ACC112 (cell line): ENCODE measurements at regions not wholly inside any gene's neighbourhood (a gene's known extent, or its start where the extent isn't known, plus 50 kb on each side); places are given as distances from the start of the nearest gene placed in this dataset.

ENCODE experiments used
- H2AFZ ChIP-seq: fragments of 200-600 bp; sonication (generic); one replicate; pipeline ENCODE4 v1.6.0; 2017; ENCODE audit warnings: antibody characterized with exemption, low read length; ENCODE audit not compliant: unreplicated experiment
- H3K27ac ChIP-seq: fragments of 200-600 bp; sonication (generic); 2 replicates; pipeline ENCODE4 v1.5.1; 2014; ENCODE audit warnings: low read depth, mild to moderate bottlenecking, antibody characterized with exemption, low read length, moderate library complexity
- H3K27me3 ChIP-seq: fragments of 200-600 bp; sonication (generic); 2 replicates; pipeline ENCODE4 v1.6.1; 2014; ENCODE audit warnings: mild to moderate bottlenecking, antibody characterized with exemption, low read length, moderate library complexity, mixed read lengths; ENCODE audit not compliant: insufficient read depth
- H3K36me3 ChIP-seq: fragments of 200-600 bp; sonication (generic); 2 replicates; pipeline ENCODE4 v1.6.1; 2016; ENCODE audit warnings: mild to moderate bottlenecking, antibody characterized with exemption, low read length, moderate library complexity, mixed read lengths; ENCODE audit not compliant: insufficient read depth
- H3K4me1 ChIP-seq: fragments of 200-600 bp; sonication (generic); one replicate; pipeline ENCODE4 v1.6.1; 2016; ENCODE audit warnings: low read length, mixed read lengths; ENCODE audit not compliant: insufficient read depth, unreplicated experiment, control insufficient read depth
- H3K4me3 ChIP-seq: fragments of 200-600 bp; sonication (generic); 2 replicates; pipeline ENCODE4 v1.5.1; 2014; ENCODE audit warnings: mild to moderate bottlenecking, low read depth, low read length
- H3K79me2 ChIP-seq: fragments of 200-600 bp; sonication (generic); one replicate; pipeline ENCODE4 v1.6.0; 2016; ENCODE audit warnings: low read length; ENCODE audit not compliant: control insufficient read depth, unreplicated experiment, insufficient read depth

- H3K27me3 ChIP-seq: peaks cover 36% of the 10 kb centered on the region
- H2AFZ ChIP-seq: no peak overlapping the region
- H3K4me3 ChIP-seq: no peak overlapping the region
- H3K27ac ChIP-seq: no peak overlapping the region
- H3K79me2 ChIP-seq: no peaks in the 10 kb centered on the region
- no peaks in the 10 kb centered on the region for H3K4me1 ChIP-seq
- H3K36me3 ChIP-seq: no peaks in the 10 kb centered on the region
These were observed 265.8 kb downstream of the RPLP1 start for GRCh38 chr15:69718436-69718835.

GRCh38 chr15:69718916-69719315 is 266.3 kb downstream of the RPLP1 start:
- Histone ChIP-seq H3K27ac (no peak overlapping the region), H3K27me3 (peaks cover 35% of the 10 kb centered on the region), H3K79me2 (no peaks in the 10 kb centered on the region), H3K4me1 (no peaks in the 10 kb centered on the region), H2AFZ (no peak overlapping the region), H3K36me3 (no peaks in the 10 kb centered on the region), H3K4me3 (no peak overlapping the region)

GRCh38 chr15:69719527-69720240 is 267.1 kb downstream of the RPLP1 start:
- Histone ChIP-seq H2AFZ (no peak overlapping the region), H3K4me3 (no peak overlapping the region), H3K27me3 (peaks cover 37% of the 10 kb centered on the region), H3K36me3 (no peaks in the 10 kb centered on the region), H3K4me1 (no peaks in the 10 kb centered on the region), H3K79me2 (no peaks in the 10 kb centered on the region), H3K27ac (no peak overlapping the region)

GRCh38 chr15:69720536-69720935 is 267.9 kb downstream of the RPLP1 start:
- H3K27ac ChIP-seq: no peak overlapping the region
- H3K36me3 ChIP-seq: no peaks in the 10 kb centered on the region
- H3K4me3 ChIP-seq: no peak overlapping the region
- H3K27me3 ChIP-seq: peaks cover 30% of the 10 kb centered on the region
- H2AFZ ChIP-seq: no peak overlapping the region
- no peaks in the 10 kb centered on the region for H3K4me1 ChIP-seq
- H3K79me2 ChIP-seq: no peaks in the 10 kb centered on the region

GRCh38 chr15:69722924-69723323 is 270.3 kb downstream of the RPLP1 start:
- Histone ChIP-seq H3K4me3 (no peak overlapping the region), H3K4me1 (no peaks in the 10 kb centered on the region), H3K27me3 (peaks cover 17% of the 10 kb centered on the region), H3K79me2 (no peaks in the 10 kb centered on the region), H3K36me3 (no peaks in the 10 kb centered on the region), H3K27ac (no peak overlapping the region), H2AFZ (no peak overlapping the region)

- Histone ChIP-seq H3K27ac (no peak overlapping the region), H3K36me3 (no peaks in the 10 kb centered on the region), H2AFZ (no peak overlapping the region), H3K4me3 (no peak overlapping the region), H3K79me2 (no peaks in the 10 kb centered on the region), H3K27me3 (peaks cover 20% of the 10 kb centered on the region), H3K4me1 (no peaks in the 10 kb centered on the region)
These were observed 270.9 kb downstream of the RPLP1 start for GRCh38 chr15:69723404-69724096.

- H3K27me3 ChIP-seq: peaks cover 21% of the 10 kb centered on the region
- no peak overlapping the region for H3K27ac ChIP-seq
- H3K4me3 ChIP-seq: no peak overlapping the region
- H3K36me3 ChIP-seq: no peaks in the 10 kb centered on the region
- no peaks in the 10 kb centered on the region for H3K4me1 ChIP-seq
- no peak overlapping the region for H2AFZ ChIP-seq
- H3K79me2 ChIP-seq: no peaks in the 10 kb centered on the region
These were observed 271.7 kb downstream of the RPLP1 start for GRCh38 chr15:69724333-69724732.

- no peak overlapping the region for H3K27ac ChIP-seq
- H3K27me3 ChIP-seq: peaks cover 14% of the 10 kb centered on the region
- H2AFZ ChIP-seq: no peak overlapping the region
- H3K4me3 ChIP-seq: no peak overlapping the region
- H3K36me3 ChIP-seq: no peaks in the 10 kb centered on the region
- H3K79me2 ChIP-seq: no peaks in the 10 kb centered on the region
- H3K4me1 ChIP-seq: no peaks in the 10 kb centered on the region
These were observed 272.7 kb downstream of the RPLP1 start for GRCh38 chr15:69725275-69725674.

GRCh38 chr15:69725957-69726356 is 273.3 kb downstream of the RPLP1 start:
- Histone ChIP-seq H3K27ac (no peak overlapping the region), H3K4me1 (no peaks in the 10 kb centered on the region), H3K27me3 (peaks cover 11% of the 10 kb centered on the region), H3K79me2 (no peaks in the 10 kb centered on the region), H2AFZ (no peak overlapping the region), H3K4me3 (no peak overlapping the region), H3K36me3 (no peaks in the 10 kb centered on the region)

GRCh38 chr15:69727121-69727924 is 274.7 kb downstream of the RPLP1 start:
- H2AFZ ChIP-seq: no peak overlapping the region
- peaks cover 11% of the 10 kb centered on the region for H3K27me3 ChIP-seq
- H3K27ac ChIP-seq: no peak overlapping the region
- H3K36me3 ChIP-seq: no peaks in the 10 kb centered on the region
- no peaks in the 10 kb centered on the region for H3K79me2 ChIP-seq
- H3K4me3 ChIP-seq: no peak overlapping the region
- H3K4me1 ChIP-seq: no peaks in the 10 kb centered on the region
